ENCODE measurements at regions not wholly inside any gene's neighbourhood (a gene's known extent, or its start where the extent isn't known, plus 50 kb on each side); places are given as distances from the start of the nearest gene placed in this dataset.
"Not testable (repeated sequence)": the region's sequence is repeated elsewhere in the genome, so short reads cannot be mapped to it uniquely, and the experiment has no call there.

- DNase-seq (ENCODE audit: low read depth): not testable (repeated sequence)
Observed at GRCh38 chr3:48101301-48101650, 85.1 kb upstream of the MAP4 start.

- no peak for DNase-seq (ENCODE audit: low read depth)
Observed at GRCh38 chr3:48092270-48092669, 76.1 kb upstream of the MAP4 start.

GRCh38 chr3:48090166-48090939, 74.1 kb upstream of the MAP4 start:
- DNase-seq (ENCODE audit: low read depth): no peak

- DNase-seq (ENCODE audit: low read depth): peak; percentile 89
Observed at GRCh38 chr3:48088749-48089466, 72.7 kb upstream of the MAP4 start.

GRCh38 chr3:48088056-48088748, 72.0 kb upstream of the MAP4 start:
- no peak for DNase-seq (ENCODE audit: low read depth)

GRCh38 chr3:48086705-48087104, 70.5 kb upstream of the MAP4 start:
- DNase-seq (ENCODE audit: low read depth): no peak

- DNase-seq (ENCODE audit: low read depth): no peak
Observed at GRCh38 chr3:48084929-48085328, 68.7 kb upstream of the MAP4 start.

GRCh38 chr3:48084170-48084569, 68.0 kb upstream of the MAP4 start:
- DNase-seq (ENCODE audit: low read depth): no peak

- DNase-seq (ENCODE audit: low read depth): no peak
Observed at GRCh38 chr3:48082580-48083184, 66.5 kb upstream of the MAP4 start.

GRCh38 chr3:48077815-48078214, 61.6 kb upstream of the MAP4 start:
- DNase-seq (ENCODE audit: low read depth): no peak

- DNase-seq (ENCODE audit: low read depth): no peak
Observed at GRCh38 chr3:48070030-48070429, 53.8 kb upstream of the MAP4 start.

GRCh38 chr3:48069339-48069738, 53.1 kb upstream of the MAP4 start:
- DNase-seq (ENCODE audit: low read depth): no peak

- DNase-seq (ENCODE audit: low read depth): no peak
Observed at GRCh38 chr3:48068886-48069285, 52.7 kb upstream of the MAP4 start.

- not testable (repeated sequence) for DNase-seq (ENCODE audit: low read depth)
Observed at GRCh38 chr3:48068320-48068719, 52.1 kb upstream of the MAP4 start.

GRCh38 chr3:48067271-48067670, 51.1 kb upstream of the MAP4 start:
- DNase-seq (ENCODE audit: low read depth): no peak

Data from activated gamma-delta T cell treated with anti-CD3 and anti-CD28 coated beads, Interleukin-2, amount 50 U/mL, for 16 hours (primary cell).